ENCODE measurements at regions not wholly inside any gene's neighbourhood (a gene's known extent, or its start where the extent isn't known, plus 50 kb on each side); places are given as distances from the start of the nearest gene placed in this dataset.

- Histone ChIP-seq H3K9me3 (ENCODE audit: control insufficient read depth, insufficient read depth, low read length) (peaks cover 4% of the 10 kb centered on the region; the same call in 1 of the 2 replicates), H3K9me1 (ENCODE audit: insufficient read depth, low read length) (no peaks in the 10 kb centered on the region), H3K9ac (ENCODE audit: low read depth, low read length) (no peak overlapping the region), H2AK5ac (ENCODE audit: low read depth, low read length) (no peak overlapping the region), H2BK20ac (ENCODE audit: low read depth, low read length) (no peak overlapping the region), H2AFZ (replicated peaks; ENCODE audit: low read length, poor library complexity) (no peak overlapping the region), H3K18ac (ENCODE audit: low read depth, low read length) (no peak overlapping the region), H3K79me1 (ENCODE audit: low read depth in 1 of 2, low read length in 2 of 2) (no peaks in the 10 kb centered on the region), H3K27ac (ENCODE audit: insufficient read depth, low read length) (no peak overlapping the region), H3K4ac (ENCODE audit: low read depth, low read length) (no peak overlapping the region), H4K20me1 (ENCODE audit: insufficient read depth, low read length) (no peaks in the 10 kb centered on the region), H2BK5ac (ENCODE audit: low read depth, low read length, poor library complexity, severe bottlenecking) (no peak overlapping the region), H3K23ac (ENCODE audit: low read depth, low read length) (no peak overlapping the region), H3K36me3 (ENCODE audit: control insufficient read depth, insufficient read depth, low read length) (no peaks in the 10 kb centered on the region), H4K8ac (ENCODE audit: low read depth in 2 of 2, low read length in 2 of 2) (no peak overlapping the region), H3K4me3 (ENCODE audit: insufficient read depth, low read depth, low read length) (no peak overlapping the region), H2BK120ac (ENCODE audit: low read depth, low read length) (no peak overlapping the region), H3K4me1 (ENCODE audit: control insufficient read depth, insufficient read depth, low read length) (no peaks in the 10 kb centered on the region), H2BK15ac (ENCODE audit: low read depth, low read length) (no peak overlapping the region), H3K14ac (replicated peaks; ENCODE audit: low read depth, low read length) (no peak overlapping the region), H3K56ac (ENCODE audit: extremely low read depth, insufficient read depth, low read length) (no peak overlapping the region), H3K4me2 (ENCODE audit: low read depth, low read length) (no peak overlapping the region), H2AK9ac (replicated peaks; ENCODE audit: low read depth, low read length, poor library complexity) (no peak overlapping the region), H4K5ac (ENCODE audit: low read depth, low read length) (no peak overlapping the region), H3K27me3 (ENCODE audit: control insufficient read depth, insufficient read depth, low read length) (no peaks in the 10 kb centered on the region), H4K91ac (ENCODE audit: insufficient read depth, low read depth, low read length) (no peak overlapping the region)
- no TSS peak for BruUV-seq (replicated peaks)
- CTCF ChIA-PET = no interaction called here
- dilution Hi-C loops (cut with HindIII; ENCODE audit: low sequenced_read_pairs, unreplicated experiment) = no loop called here
- WGBS, 2 experiments (ENCODE audit: extremely low coverage in 2 of 2, insufficient read length in 1 of 2) = no CpG with 5 or more reads among the region's 1 CpG
- intact Hi-C loops (cut with micrococcal nuclease) = no loop called here
- DNase-seq (no peak), ATAC-seq (ENCODE audit: low read depth) (no peak)
- in situ Hi-C loops (cut with MboI; ENCODE audit: low sequenced_read_pairs) = no loop called here
- POLR2A ChIA-PET (ENCODE audit: unreplicated experiment) = no interaction called here
- TF ChIP-seq ELK1 (IDR thresholded peaks at IDR 0.05; ENCODE audit: borderline replicate concordance, low read depth, low read length) (no peak), RFX5 (IDR thresholded peaks at IDR 0.05; ENCODE audit: low read depth, low read length) (no peak)
Observed at GRCh38 chr5:62934319-62934718, 355.7 kb downstream of the LRRC70 start.

All from IMR-90 (cell line).